ENCODE measurements at regions not wholly inside any gene's neighbourhood (a gene's known extent, or its start where the extent isn't known, plus 50 kb on each side); places are given as distances from the start of the nearest gene placed in this dataset.

DNA sequence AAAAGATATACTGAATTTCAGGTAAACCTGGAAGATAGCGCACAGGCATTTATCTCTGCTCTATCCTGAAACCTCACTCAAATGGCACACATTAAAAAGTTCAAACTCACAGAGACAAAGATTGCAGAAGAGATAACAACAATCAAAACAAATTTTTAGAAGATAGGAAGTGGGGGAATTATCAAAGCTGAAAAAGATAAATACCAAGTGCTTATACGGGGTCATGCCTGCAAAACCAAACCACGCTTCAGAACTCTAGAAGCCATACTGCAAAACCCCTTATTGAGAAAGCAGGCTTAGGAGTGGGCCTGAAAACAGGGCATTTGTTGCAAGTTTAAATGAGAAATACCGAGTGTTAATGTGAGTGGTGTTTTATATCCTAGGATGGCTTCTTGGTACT lies 76.8 kb downstream of the BARHL2 start:
- FAIRE-seq (no peak), DNase-seq (ENCODE audit: low read depth, low spot score) (no peak)
- POLR2A ChIA-PET = no interaction called here
- no peaks in the 10 kb centered on the region for H3K36me3 ChIP-seq (ENCODE audit: control insufficient read depth in 2 of 2, extremely low read depth in 1 of 2, insufficient read depth in 2 of 2, low read length in 2 of 2)
- intact Hi-C loops (cut with micrococcal nuclease) = no loop called here
- H4K20me1 ChIP-seq (replicated peaks; ENCODE audit: control insufficient read depth, extremely low read depth, insufficient read depth, low read length) = no peaks in the 10 kb centered on the region
- dilution Hi-C loops (cut with MboI; ENCODE audit: extremely low pct_ligation_motif_present, low sequenced_read_pairs) = no loop called here
- no peak overlapping the region for H2AFZ ChIP-seq (ENCODE audit: low read depth, low read length)
- H3K9ac ChIP-seq (replicated peaks; ENCODE audit: extremely low read depth, insufficient read depth, low read length) = no peak overlapping the region
- no peaks in the 10 kb centered on the region for H3K27me3 ChIP-seq (ENCODE audit: control insufficient read depth in 2 of 2, insufficient read depth in 2 of 2, low read length in 2 of 2)
- H3K9me1 ChIP-seq (replicated peaks; ENCODE audit: control insufficient read depth, extremely low read depth, insufficient read depth, low read length) = no peaks in the 10 kb centered on the region
- no peak overlapping the region for H3K4me3 ChIP-seq (replicated peaks in 1 of 3; ENCODE audit: insufficient read depth in 1 of 3, low read depth in 1 of 3, low read length in 3 of 3)
- TF ChIP-seq POLR2AphosphoS5 (IDR thresholded peaks at IDR 0.05; ENCODE audit: insufficient read depth, low read depth, low read length) = no peak
- no peak for TF ChIP-seq MYC (IDR thresholded peaks at IDR 0.05; ENCODE audit: low read depth, low read length)
- no peak for TF ChIP-seq JUN (IDR thresholded peaks at IDR 0.05; ENCODE audit: borderline replicate concordance, insufficient read depth, insufficient read length, low read depth)
- TF ChIP-seq, protein P1, sequence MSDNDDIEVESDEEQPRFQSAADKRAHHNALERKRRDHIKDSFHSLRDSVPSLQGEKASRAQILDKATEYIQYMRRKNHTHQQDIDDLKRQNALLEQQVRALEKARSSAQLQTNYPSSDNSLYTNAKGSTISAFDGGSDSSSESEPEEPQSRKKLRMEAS (IDR thresholded peaks at IDR 0.05; ENCODE audit: insufficient read depth, insufficient read length) = no peak
- TF ChIP-seq FOS (IDR thresholded peaks at IDR 0.05; ENCODE audit: borderline replicate concordance, insufficient read depth, low read length) = no peak
- TF ChIP-seq GATA2 (IDR thresholded peaks at IDR 0.05; ENCODE audit: insufficient read depth, insufficient read length, low read depth, low read length) = no peak
- no peak for TF ChIP-seq EZH2 (IDR thresholded peaks at IDR 0.05; ENCODE audit: borderline replicate concordance, low read depth, low read length, severe bottlenecking)
- no peak for TF ChIP-seq POLR2A (IDR thresholded peaks at IDR 0.05; ENCODE audit: low read depth, low read length)
- TF ChIP-seq, protein P2, sequence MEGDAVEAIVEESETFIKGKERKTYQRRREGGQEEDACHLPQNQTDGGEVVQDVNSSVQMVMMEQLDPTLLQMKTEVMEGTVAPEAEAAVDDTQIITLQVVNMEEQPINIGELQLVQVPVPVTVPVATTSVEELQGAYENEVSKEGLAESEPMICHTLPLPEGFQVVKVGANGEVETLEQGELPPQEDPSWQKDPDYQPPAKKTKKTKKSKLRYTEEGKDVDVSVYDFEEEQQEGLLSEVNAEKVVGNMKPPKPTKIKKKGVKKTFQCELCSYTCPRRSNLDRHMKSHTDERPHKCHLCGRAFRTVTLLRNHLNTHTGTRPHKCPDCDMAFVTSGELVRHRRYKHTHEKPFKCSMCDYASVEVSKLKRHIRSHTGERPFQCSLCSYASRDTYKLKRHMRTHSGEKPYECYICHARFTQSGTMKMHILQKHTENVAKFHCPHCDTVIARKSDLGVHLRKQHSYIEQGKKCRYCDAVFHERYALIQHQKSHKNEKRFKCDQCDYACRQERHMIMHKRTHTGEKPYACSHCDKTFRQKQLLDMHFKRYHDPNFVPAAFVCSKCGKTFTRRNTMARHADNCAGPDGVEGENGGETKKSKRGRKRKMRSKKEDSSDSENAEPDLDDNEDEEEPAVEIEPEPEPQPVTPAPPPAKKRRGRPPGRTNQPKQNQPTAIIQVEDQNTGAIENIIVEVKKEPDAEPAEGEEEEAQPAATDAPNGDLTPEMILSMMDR (IDR thresholded peaks at IDR 0.05; ENCODE audit: extremely low read depth in 1 of 2, insufficient read depth in 1 of 2, low read depth in 1 of 2, low read length in 2 of 2) = no peak
- no peaks in the 10 kb centered on the region for H3K79me2 ChIP-seq (ENCODE audit: control insufficient read depth, insufficient read depth, low read length)
- H3K4me1 ChIP-seq (ENCODE audit: control insufficient read depth, extremely low read depth, insufficient read depth, low read length) = no peaks in the 10 kb centered on the region
- no peak overlapping the region for H3K4me2 ChIP-seq (ENCODE audit: insufficient read depth, low read length)
- BruUV-seq (replicated peaks) = no TSS peak
- H3K27ac ChIP-seq (ENCODE audit: insufficient read depth, low read depth, low read length) = no peak overlapping the region
- no peaks in the 10 kb centered on the region for H3K9me3 ChIP-seq (replicated peaks; ENCODE audit: control insufficient read depth, insufficient read depth, low read length)
- CTCF ChIA-PET = interaction anchor here (1.0 to 1.8 kb wide), 2 partner anchors 10 to 61 kb away, joined by 3 read pairs; no protein-coding TSS in a partner anchor

Data from endothelial cell of umbilical vein (primary cell).